ENCODE measurements at regions not wholly inside any gene's neighbourhood (a gene's known extent, or its start where the extent isn't known, plus 50 kb on each side); places are given as distances from the start of the nearest gene placed in this dataset.

GRCh38 chr5:34494111-34494755 is 161.9 kb upstream of the RAI14 start:
- DNase-seq (no peak), ATAC-seq (ENCODE audit: insufficient read depth, low FRiP score) (no peak)
- Histone ChIP-seq H3K4me1 (ENCODE audit: control insufficient read depth in 5 of 5, insufficient read depth in 5 of 5, low read length in 5 of 5) (peaks cover 0 to 41% (median 10%) of the 10 kb centered on the region in 5 donors), H3K9me3 (ENCODE audit: control insufficient read depth in 4 of 4, insufficient read depth in 3 of 4, low read length in 3 of 4) (no peaks in the 10 kb centered on the region), H3K9ac (ENCODE audit: insufficient read depth in 1 of 2, low read length in 2 of 2) (no peak overlapping the region), H3K4me3 (no peak overlapping the region), H3K27me3 (ENCODE audit: control insufficient read depth in 3 of 3, insufficient read depth in 3 of 3, low read length in 2 of 3) (no peaks in the 10 kb centered on the region), H3K36me3 (ENCODE audit: control insufficient read depth in 4 of 4, insufficient read depth in 4 of 4, low read length in 4 of 4) (no peaks in the 10 kb centered on the region), H3K27ac (ENCODE audit: low read depth in 1 of 2, low read length in 1 of 2) (no peak overlapping the region)
- 52 to 65% methylated on average over 3 of the region's 3 CpGs for whole genome bisulfite sequencing, 2 donors
- no peak for TF ChIP-seq CTCF (IDR thresholded peaks at IDR 0.05; ENCODE audit: control extremely low read depth, extremely low read depth)

- Histone ChIP-seq H3K9ac (ENCODE audit: insufficient read depth in 1 of 2, low read length in 2 of 2) (no peak overlapping the region), H3K36me3 (ENCODE audit: control insufficient read depth in 4 of 4, insufficient read depth in 4 of 4, low read length in 4 of 4) (no peaks in the 10 kb centered on the region), H3K9me3 (ENCODE audit: control insufficient read depth in 4 of 4, insufficient read depth in 3 of 4, low read length in 3 of 4) (no peaks in the 10 kb centered on the region), H3K4me1 (ENCODE audit: control insufficient read depth in 5 of 5, insufficient read depth in 5 of 5, low read length in 5 of 5) (peaks cover 0 to 45% (median 14%) of the 10 kb centered on the region in 5 donors), H3K27ac (ENCODE audit: low read depth in 1 of 2, low read length in 1 of 2) (no peak overlapping the region), H3K4me3 (no peak overlapping the region), H3K27me3 (ENCODE audit: control insufficient read depth in 3 of 3, insufficient read depth in 3 of 3, low read length in 2 of 3) (no peaks in the 10 kb centered on the region)
- TF ChIP-seq CTCF (IDR thresholded peaks at IDR 0.05; ENCODE audit: control extremely low read depth, extremely low read depth) = no peak
- WGBS, 2 donors = 93 to 96% methylated on average over 4 of the region's 4 CpGs
- DNase-seq = no peak
- no peak for ATAC-seq (ENCODE audit: insufficient read depth, low FRiP score)
Observed at GRCh38 chr5:34495178-34495577, 160.9 kb upstream of the RAI14 start.

DNA sequence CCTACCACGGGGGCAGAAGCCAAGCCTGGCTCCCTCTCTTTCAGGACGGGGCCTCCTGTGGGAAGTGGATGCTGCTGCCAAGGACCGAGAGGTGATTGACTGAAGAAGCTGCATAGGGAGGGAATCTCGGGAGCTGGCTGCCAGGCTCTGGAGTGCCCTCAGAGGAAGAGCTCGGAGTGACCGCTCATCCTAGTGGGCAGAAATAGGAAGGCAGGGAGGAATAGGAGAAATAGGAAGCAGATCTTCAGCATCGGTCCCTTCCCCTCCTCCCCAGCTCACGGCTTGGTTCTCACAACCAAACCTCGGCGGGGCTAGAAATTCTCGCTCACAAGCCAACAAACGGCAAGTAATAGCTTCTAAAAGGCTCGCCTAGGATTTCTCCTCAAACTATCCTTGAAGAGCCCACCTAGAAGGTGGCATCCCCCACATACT is 159.9 kb upstream of the RAI14 start:
- Histone ChIP-seq H3K27ac (ENCODE audit: low read depth in 1 of 2, low read length in 1 of 2) (no peak overlapping the region), H3K9ac (ENCODE audit: insufficient read depth in 1 of 2, low read length in 2 of 2) (no peak overlapping the region), H3K4me1 (ENCODE audit: control insufficient read depth in 5 of 5, insufficient read depth in 5 of 5, low read length in 5 of 5) (peaks cover 0 to 37% (median 13%) of the 10 kb centered on the region in 5 donors), H3K27me3 (ENCODE audit: control insufficient read depth in 3 of 3, insufficient read depth in 3 of 3, low read length in 2 of 3) (no peaks in the 10 kb centered on the region), H3K9me3 (ENCODE audit: control insufficient read depth in 4 of 4, insufficient read depth in 3 of 4, low read length in 3 of 4) (no peaks in the 10 kb centered on the region), H3K4me3 (no peak overlapping the region), H3K36me3 (ENCODE audit: control insufficient read depth in 4 of 4, insufficient read depth in 4 of 4, low read length in 4 of 4) (no peaks in the 10 kb centered on the region)
- whole genome bisulfite sequencing, 2 donors = 82 to 83% methylated on average over 13 of the region's 13 CpGs
- ATAC-seq (ENCODE audit: insufficient read depth, low FRiP score) = no peak
- DNase-seq = peak in 1 of 3 donors; percentile 20
- no peak for TF ChIP-seq CTCF (IDR thresholded peaks at IDR 0.05; ENCODE audit: control extremely low read depth, extremely low read depth)

Data from lung (tissue), 11 donors.